HG03378 (cell line): ENCODE measurements at regions not wholly inside any gene's neighbourhood (a gene's known extent, or its start where the extent isn't known, plus 50 kb on each side); places are given as distances from the start of the nearest gene placed in this dataset.
A peak's percentile ranks its signal among the peaks of the same experiment; 100 is the strongest.

Experiments
- ATAC-seq: cut with Tn5 transposase; IDR thresholded peaks from one replicate; pipeline ENCODE4 v1.9.1; 2021; ENCODE audit warnings: mild to moderate bottlenecking, moderate library complexity; ENCODE audit not compliant: unreplicated experiment

GRCh38 chr6:139628270-139628669 lies 253.8 kb upstream of the CITED2 start:
- ATAC-seq: no peak

- ATAC-seq: no peak
These were observed 252.6 kb upstream of the CITED2 start for GRCh38 chr6:139627091-139627490.

GRCh38 chr6:139625998-139626975 lies 251.8 kb upstream of the CITED2 start:
- no peak for ATAC-seq

GRCh38 chr6:139625081-139625939 lies 250.9 kb upstream of the CITED2 start:
- no peak for ATAC-seq

GRCh38 chr6:139623372-139623771 lies 248.9 kb upstream of the CITED2 start:
- ATAC-seq: no peak

- no peak for ATAC-seq
These were observed 239.0 kb upstream of the CITED2 start for GRCh38 chr6:139613496-139613895.

GRCh38 chr6:139612135-139612465 lies 237.7 kb upstream of the CITED2 start:
- no peak for ATAC-seq

- no peak for ATAC-seq
These were observed 237.1 kb upstream of the CITED2 start for GRCh38 chr6:139611327-139612134.

GRCh38 chr6:139608466-139609261 lies 234.2 kb upstream of the CITED2 start:
- ATAC-seq: no peak

- no peak for ATAC-seq
These were observed 230.9 kb upstream of the CITED2 start for GRCh38 chr6:139605350-139605749.

- no peak for ATAC-seq
These were observed 229.1 kb upstream of the CITED2 start for GRCh38 chr6:139603581-139603980.

- ATAC-seq: no peak
These were observed 228.1 kb upstream of the CITED2 start for GRCh38 chr6:139602577-139602976.

GRCh38 chr6:139600919-139601475 lies 226.5 kb upstream of the CITED2 start:
- ATAC-seq: peak; percentile 99

GRCh38 chr6:139600343-139600742 lies 225.9 kb upstream of the CITED2 start:
- peak; percentile 16 for ATAC-seq

- no peak for ATAC-seq
These were observed 223.6 kb upstream of the CITED2 start for GRCh38 chr6:139597771-139598755.

GRCh38 chr6:139597087-139597763 lies 222.8 kb upstream of the CITED2 start:
- no peak for ATAC-seq

- ATAC-seq: no peak
These were observed 220.7 kb upstream of the CITED2 start for GRCh38 chr6:139595183-139595582.

GRCh38 chr6:139594333-139594965 lies 220.0 kb upstream of the CITED2 start:
- no peak for ATAC-seq
